Suppressor macrophage treated with lipopolysaccharide for 1 hour (primary cell): ENCODE measurements at regions not wholly inside any gene's neighbourhood (a gene's known extent, or its start where the extent isn't known, plus 50 kb on each side); places are given as distances from the start of the nearest gene placed in this dataset.

Experiments used
- DNase-seq, 3 donors: peaks; one replicate each; pipeline ENCODE4 v3.0.0-alpha.2; 2020 to 2022

DNA sequence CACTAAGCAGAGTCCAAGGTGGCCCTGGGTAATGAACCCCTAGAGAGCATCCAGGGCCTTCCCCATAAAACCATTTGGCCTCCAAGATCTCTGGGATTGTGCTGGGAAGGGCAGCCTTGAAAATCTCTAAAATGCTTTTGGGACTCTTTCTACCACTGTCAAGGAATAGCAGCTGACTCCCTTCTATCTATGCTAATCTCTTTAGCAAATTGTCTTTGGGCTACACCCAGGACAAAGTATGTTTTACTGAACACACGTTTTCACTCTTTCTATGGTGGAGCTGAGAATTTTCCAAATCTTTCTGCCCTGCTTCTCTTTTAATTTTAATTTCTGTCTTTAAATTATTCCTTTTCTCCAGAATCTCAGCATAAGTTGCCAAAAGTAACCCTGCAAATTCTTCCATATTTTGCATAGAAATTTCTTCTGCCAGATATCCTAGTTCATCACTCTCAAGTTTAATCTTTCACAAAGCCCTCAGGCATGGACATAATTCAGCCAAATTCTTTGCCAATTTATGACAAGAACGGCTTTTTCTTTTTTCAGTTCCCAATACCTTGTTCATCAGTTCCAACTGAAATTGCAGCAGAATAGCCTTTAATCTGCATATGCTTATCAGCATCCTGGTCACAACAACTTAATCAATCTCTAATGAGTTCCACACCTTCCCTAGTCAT lies 687.0 kb upstream of the ADGRL4 start:
- no peak for DNase-seq

DNA sequence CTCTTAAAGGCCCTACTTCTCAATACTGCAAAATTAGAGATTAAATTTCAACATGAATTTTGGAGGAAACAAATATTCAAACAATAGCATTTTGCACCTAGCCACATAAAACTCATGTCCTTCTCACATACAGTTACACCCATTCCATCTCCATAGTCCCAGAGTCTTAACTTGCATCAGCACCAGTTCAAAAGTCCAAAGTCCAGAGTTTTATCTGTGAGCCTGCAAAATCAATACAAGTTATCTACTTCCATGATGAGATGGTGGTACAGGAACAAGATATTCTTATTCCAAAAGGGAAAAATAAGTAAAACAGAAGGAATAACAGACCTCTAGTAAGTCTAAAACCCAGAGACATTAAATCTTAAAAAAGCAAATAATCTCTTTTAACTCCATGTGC lies 686.0 kb upstream of the ADGRL4 start:
- no peak for DNase-seq

DNA sequence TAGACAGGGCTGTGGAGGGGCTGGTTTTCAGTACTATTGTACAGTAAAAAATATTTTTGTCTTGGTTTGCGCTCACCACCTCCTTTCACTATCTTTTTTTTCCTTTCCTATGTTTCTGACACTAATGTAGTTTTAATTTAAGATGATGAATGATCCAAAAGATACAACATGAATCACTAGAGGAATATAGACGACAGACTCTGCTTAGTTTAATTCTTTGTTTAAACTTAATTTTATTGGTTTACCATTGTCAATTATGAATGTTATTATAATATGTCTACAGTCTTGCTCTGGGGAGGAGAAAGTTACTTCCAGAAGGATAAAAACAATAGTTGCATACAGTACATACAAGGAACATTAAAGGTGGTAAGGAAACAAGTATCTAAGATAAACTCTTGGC lies 682.4 kb upstream of the ADGRL4 start:
- DNase-seq, result no peak

DNA sequence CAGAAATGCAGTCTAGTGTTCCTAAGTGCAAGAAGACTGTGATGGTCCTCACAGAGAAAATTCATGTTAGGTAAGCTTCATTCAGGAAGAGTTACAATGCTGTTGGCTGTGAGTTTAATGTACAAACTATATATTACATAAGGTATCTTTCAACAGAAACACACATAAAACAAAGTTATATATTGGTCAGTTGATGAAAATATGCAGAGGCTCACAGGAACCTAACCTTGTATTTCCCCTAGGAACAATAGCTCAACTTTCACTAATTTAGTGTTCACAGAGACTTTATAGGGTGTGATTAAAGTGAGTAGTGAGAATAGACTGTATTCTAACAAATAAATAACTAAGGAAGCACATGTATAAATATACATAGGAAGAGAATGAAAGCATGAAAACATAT lies 676.9 kb upstream of the ADGRL4 start:
- no peak for DNase-seq

DNA sequence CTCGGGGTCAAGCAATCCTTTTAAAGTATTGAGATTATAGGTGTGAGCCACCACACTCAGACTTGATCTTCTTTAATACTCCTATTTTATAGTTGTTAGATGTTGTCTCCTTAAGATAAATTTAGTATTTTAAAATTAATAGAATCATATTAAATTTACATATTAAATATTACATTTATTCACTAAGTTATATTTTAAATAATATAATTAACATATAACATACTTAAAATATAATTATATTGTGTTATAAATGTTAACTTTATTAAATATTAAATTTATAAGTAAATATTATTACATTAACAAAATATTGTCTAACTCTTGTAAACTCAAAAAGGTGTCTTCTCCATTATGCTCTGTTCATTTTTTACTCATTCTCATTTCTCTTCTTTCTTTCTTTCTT lies 675.9 kb upstream of the ADGRL4 start:
- no peak for DNase-seq

DNA sequence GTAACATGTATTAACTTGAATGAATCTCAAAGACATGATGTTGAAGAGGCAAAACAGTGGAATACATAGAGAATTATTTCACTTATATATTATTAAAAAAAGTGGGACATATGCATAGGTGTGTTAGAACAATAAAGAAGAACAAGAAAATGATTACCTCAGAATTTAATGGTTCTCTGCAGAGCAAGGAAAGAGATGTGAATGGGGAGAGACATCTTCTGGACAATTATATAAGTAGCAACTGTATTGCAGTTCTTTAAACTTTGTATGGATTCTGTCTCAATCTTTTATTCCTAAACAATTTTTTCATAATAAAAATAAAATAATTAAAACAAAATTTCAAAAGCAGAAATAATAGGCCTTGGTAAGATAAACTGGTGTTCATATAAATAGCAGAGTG lies 674.9 kb upstream of the ADGRL4 start:
- DNase-seq, result no peak

DNA sequence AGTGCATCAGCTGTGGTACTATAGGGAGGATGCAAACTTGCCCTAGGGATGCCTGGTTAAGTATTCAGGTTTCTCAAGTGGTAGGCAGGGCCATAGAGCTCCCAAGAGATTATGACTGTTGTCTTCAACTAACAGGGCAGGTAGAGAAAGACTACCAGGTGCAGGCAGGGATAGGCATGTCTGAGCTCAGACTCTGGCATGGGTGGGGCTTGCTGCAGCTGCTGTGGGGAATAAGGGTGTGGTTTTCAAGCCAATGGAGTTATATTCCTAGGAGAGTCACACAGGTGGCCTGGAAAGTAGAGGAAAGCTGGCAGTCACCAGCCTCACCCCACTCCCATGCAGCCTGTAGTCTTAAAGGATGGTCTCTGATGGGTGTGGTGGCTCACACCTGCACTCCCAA lies 673.4 kb upstream of the ADGRL4 start:
- DNase-seq, result no peak

DNA sequence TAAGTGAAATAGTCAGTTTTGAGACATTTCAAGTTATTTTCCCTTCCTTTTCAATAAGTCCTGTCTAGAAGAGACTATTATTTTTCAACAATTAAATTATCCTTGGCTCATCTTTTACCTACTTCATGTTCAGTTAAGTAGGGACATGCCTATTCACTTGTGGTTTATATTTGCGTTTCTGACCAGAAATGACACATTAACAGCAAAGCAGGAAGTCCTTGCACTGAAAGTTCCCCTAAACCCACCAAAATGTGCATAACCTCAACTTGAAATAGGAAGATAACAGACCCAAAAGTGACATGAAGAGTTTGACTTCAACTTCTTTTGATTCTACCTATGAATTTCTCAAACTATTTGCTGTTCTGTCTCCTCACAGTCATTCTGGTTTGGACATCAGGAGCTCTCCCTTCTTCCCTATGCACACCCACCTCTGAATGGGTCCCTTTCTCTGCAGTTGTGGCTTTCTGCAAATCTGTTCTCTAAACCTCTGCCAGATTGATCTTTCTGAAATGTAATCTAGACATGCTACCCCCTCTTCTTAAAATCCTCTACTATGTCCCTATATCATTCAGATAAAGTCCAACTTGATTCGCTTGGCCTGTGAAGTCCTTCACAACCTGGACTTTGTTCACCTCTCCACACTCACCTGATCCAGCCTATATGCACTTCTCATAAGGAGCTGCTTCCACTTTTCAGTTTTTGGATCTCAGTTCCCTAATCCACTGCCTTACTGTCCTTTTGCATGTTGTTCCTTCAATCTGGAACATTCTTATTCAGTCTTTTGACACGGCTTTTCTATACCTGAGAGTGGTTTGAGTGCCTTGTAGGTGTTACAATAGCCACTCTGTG lies 661.5 kb upstream of the ADGRL4 start:
- no peak for DNase-seq

DNA sequence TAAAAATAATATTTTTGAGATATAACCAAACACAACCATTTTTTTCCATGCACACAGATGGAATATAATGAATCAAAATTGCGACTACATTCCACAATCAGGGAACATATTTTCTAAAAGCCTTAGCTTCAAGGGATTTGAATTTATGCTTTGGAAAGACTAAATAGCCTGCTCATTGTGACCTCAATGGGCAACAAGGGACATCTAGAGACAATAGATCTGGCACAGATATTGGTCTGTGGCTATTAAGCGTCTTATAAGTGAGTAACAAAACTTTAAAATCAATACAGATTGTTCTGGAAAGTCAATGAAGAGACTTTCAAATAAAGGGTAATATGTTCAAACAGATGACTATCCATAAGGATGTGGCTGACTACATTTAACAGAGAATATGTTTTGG lies 660.6 kb upstream of the ADGRL4 start:
- no peak for DNase-seq

DNA sequence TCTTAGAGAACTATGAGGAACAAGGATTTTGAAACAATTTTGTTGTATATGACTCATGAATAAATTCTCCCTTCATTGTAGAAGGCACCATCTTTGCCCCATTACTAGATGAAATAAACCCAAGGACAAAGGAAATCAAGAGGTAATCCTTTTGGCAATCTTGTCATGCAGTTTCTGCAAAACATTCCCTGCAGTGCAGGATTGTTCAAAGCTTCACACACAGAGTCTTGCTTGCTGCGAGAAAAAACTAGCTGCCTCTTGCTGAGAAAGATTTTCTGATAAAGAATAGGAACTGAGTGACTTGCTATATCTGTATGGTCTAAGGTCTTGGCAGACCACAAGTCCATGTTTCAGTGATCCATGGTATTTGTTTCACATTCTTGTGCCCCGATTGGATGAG lies 657.4 kb upstream of the ADGRL4 start:
- no peak for DNase-seq

DNA sequence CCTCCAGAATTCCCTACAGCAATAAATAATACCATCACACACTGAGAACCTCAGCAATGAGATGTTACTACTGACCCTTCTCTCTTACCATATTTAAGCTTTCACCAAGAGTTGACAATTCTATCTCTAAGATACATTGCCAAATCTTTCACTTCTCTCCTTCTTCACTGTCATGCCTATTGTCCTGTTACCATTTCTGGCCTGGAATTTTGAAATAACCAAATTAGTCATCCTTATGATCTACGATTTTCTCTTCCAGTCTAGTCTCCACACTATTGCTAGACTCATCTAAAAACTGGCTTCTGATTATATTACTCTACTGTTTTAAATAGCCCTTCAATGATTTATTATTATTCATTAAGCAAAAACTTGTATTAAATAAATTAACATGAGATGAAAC lies 656.1 kb upstream of the ADGRL4 start:
- no peak for DNase-seq

DNA sequence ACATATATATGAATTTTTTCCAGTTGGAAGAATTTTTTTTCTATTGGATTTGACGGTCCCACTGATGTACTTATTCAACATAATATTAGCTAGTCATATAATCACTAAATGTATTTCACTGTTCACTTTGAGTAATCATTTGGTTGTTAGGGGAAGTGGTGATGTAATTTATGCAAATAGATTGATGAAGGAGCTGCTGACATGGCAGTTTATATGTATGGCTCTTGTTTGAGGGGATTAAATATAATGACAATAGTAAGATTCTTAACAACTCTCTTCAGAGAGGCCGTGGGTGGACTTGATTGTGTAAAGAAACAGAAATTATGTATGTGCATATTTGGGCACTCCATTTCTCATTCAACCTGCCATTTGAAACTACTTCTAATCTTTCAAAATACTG lies 653.6 kb upstream of the ADGRL4 start:
- DNase-seq, result no peak

DNA sequence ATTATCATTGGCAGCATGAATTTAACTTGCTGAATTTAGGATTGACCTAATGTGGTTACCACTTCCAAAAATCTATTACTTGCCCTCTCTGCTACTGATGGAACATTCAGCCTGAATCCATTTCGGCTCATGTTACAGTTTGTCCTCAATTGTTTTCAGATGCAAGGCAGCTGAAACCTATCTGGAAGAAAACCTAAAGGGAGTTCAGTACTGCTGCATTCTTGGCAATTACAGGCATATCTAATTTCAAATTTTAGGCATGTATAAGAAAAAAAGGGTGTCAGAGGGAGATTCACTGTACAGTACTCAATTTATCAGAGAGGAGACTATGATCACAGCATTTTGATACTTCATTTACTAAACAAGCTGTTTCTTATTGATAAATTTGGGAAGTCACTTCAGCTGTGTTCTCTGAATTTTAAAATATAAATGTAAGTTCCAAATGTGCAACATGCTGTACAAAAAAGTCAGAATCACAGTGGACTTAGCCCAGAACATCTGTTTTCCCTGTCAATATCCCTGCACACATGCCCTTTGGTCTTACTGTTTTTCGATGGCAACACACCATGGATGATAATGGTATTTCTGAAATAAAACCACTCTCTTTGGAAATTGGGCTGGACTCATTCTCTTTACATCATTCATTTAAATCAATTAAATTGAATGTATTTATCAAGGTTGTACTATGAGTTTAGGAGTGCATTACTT lies 651.6 kb upstream of the ADGRL4 start:
- DNase-seq, result no peak

DNA sequence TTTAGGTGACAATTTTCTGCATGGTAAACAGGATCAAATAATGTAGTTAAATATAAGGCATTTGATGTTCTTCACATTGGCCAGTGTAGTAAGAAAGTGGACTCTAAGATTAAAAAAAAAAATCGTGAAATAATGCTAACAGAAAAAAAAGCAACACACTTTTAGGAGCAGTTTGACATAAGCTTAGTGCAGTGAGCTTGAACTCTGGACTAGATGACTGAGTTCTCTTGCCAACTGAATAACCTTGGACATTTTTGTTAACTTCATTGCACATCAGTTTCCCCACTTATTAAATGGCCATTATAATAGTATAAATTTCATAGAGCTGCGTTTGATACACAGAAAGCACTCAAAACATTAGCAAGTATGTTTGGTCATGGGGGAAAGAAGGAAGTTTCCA lies 649.3 kb upstream of the ADGRL4 start:
- DNase-seq, result no peak

DNA sequence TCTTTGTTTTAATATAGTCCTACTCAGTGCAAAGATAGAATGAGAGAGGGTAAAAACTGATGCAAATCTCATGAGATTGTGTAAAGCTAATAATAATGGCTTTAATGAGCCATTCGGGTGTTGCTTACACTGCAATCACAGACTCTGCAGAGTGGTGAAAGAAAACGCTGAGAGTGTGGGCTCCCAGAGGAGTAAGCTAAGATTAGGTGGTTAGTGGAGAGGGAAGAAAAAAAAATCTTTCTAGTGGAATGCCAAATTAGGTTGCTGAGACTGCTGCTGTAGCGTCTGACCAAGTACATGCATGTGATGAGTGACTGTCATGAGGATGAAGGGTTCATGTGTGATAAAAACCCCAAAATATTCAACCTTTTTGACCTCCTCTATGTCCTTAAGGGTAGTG lies 645.9 kb upstream of the ADGRL4 start:
- no peak for DNase-seq

DNA sequence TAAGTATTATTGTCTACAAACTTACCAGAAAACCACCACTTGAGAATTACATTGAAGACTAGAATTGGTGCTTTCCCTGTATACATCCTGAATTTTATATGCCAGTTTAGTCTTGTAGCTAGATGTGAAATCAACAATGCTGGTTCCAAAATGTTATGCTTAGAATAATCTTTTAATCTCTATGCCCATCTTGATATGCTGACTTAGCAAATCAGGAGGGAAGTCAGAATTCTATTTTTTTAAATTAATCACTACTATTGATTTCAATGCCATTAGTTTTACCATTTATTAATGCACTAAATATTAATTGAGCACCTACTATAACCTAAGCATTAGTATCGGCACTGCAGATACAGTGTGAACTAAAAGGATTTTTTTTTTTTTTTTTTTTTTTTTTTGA lies 641.6 kb upstream of the ADGRL4 start:
- DNase-seq, result no peak

DNA sequence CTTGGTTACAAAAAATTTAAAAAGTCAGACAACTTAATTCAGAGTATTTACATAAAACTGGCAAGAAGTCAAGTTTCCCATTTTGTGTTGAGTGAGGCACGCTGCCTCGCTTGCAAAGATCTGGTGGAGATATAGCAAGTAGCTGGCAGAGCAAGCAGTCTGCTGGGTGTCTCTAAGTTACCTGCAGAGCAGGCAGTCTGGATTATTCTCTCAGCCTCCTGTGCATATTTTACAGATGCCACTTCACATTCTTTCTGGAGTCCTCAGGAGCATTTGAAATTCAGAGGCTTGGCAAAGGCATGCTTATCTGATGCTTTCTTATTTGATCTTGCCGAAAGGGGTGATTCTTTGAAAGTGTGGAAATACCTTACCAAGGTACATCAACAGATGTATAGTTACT lies 640.4 kb upstream of the ADGRL4 start:
- DNase-seq, result no peak

DNA sequence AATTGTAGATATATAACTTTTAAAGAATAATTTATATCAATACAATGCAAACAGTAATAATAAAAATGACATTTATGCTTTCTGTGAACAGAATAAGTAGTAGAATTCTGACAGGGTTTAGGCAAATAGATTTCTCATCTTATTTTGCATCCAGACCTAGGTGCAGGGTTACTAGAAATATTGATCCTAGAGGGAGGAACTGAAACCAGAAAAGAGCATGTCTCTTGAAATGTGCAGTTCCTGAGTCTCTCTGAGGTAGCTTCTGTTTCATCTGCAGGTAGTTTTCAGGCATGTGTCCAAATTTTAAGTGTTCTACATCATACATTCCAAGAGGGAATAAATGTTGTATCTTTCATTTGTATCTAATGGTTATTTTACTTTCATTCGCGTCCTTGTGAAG lies 631.9 kb upstream of the ADGRL4 start:
- no peak for DNase-seq

DNA sequence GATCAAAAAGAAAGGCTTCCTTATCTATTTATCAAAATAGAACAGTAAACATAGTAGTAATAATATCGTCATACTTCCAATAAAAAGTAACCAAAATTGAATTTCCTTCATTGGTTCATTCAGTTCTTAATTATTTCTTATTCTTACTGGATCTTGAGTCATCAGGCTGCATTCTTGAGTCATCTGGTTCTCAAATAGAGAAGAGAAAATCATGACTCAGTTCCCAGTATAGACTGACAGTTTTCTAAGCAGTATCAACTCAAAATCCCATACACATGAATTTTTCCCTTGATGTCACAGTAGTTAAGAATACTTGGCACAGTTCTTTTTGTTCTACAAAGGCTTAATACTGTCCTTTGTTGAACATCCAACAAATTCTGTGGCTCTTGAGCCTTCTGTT lies 626.9 kb upstream of the ADGRL4 start:
- DNase-seq, result no peak

DNA sequence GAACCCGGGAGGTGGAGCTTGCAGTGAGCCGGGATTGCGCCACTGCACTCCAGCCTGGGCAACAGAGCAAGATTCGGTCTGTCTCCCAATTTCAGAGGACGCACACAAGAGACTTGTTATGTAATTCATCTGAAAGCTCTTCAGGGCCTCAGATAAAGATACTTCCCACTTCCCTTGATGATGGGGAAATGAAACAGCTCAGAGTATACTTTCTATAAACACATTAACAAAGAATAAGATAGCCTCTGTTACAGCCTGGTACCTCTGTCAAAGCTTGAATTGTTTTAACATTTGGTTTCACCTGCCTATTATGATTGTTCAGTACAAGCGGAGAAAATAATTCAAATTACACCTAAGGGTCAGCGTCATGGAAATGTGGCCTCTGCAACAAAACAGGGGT lies 622.9 kb upstream of the ADGRL4 start:
- no peak for DNase-seq

DNA sequence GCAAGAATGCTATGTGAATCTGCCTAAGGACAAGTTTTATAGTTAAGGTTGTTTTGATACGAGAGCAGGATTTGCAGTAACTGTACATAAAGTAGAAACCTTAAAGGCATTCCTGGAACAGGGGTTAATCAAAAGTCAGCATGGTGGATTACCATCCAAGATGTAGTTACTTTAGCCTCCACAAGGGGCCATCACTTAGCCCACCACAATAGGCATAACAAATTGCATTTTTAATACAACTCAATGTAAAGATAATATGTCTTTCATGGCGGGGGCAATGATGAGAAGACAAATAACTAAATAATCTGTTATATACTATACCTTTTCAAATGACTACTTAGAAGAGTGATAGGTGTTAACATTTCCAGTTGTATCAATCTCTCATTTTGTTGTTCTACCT lies 611.2 kb upstream of the ADGRL4 start:
- no peak for DNase-seq

DNA sequence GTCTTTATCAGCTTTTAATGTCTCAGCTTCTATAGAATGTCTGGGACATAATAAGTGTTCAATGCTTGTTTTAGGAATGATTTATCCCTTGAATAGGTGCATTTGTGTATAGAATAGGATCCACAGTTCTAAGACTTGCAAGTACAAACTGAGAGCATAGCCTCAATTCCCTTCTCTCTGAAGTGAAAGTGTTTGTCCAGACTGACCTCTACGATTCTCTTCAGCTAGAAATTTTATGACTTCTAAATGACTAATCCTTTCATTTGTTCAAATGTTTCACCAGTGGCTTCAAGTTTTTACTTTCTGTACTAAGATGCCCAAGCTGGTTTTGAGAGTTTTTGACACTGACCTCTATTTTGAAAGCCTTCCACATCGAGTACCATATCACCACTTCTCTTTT lies 608.2 kb upstream of the ADGRL4 start:
- no peak for DNase-seq

DNA sequence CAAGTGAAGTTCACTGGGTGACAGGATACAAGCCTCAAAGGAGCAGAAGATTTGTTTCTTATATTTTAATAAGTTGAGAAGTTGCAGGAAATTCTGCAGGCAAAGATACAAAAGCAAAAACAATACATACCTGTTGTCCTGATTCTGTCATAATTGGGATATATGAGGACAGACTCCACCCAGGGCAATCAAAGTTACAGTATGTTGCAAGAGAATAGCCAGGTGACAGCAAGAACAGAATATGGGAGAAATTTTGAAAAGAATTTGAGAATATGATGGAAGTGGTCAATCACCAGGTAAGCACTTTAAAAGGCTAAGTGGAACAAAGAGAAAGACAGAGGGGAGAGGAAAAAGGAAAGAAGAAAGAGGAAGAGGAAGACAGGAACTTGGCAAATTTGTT lies 607.6 kb upstream of the ADGRL4 start:
- DNase-seq, result no peak

DNA sequence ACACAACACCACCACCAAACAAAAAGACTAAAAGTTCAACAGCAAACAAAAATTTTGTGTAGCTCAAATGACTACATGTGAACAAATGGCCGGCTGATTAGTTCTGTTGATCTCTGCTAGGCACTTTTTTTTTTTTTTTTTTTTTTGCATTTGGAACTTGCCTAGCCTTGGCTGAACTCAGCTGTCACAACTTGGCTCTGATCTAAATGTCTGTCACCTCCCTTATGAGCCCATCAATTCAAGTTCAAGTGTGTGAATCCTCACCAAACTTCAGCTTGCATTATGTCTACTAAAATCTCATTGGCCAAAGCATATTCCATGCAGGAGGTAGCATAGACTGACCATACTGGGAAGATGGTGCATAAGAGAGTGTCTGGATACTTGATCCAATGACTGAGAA lies 606.5 kb upstream of the ADGRL4 start:
- DNase-seq, result no peak
